NCI-H1105 treated with DMSO at 0.1 percent for 48 hours (cell line): ENCODE measurements at regions not wholly inside any gene's neighbourhood (a gene's known extent, or its start where the extent isn't known, plus 50 kb on each side); places are given as distances from the start of the nearest gene placed in this dataset.

Experiments
- DNase-seq: peaks from one replicate; lab custom pipeline; 2025; lab: John Stamatoyannopoulos, UW

GRCh38 chr15:98560338-98560737 lies 88.0 kb upstream of the IGF1R start:
- no peak for DNase-seq

- no peak for DNase-seq
Observed at GRCh38 chr15:98561169-98561941, 87.0 kb upstream of the IGF1R start.

- DNase-seq = no peak
Observed at GRCh38 chr15:98562331-98562937, 85.9 kb upstream of the IGF1R start.

GRCh38 chr15:98565566-98565965 lies 82.8 kb upstream of the IGF1R start:
- DNase-seq = no peak

- no peak for DNase-seq
Observed at GRCh38 chr15:98567951-98568350, 80.4 kb upstream of the IGF1R start.

GRCh38 chr15:98568382-98569017 lies 79.8 kb upstream of the IGF1R start:
- no peak for DNase-seq

GRCh38 chr15:98570119-98570518 lies 78.2 kb upstream of the IGF1R start:
- no peak for DNase-seq

- DNase-seq = no peak
Observed at GRCh38 chr15:98580572-98580971, 67.8 kb upstream of the IGF1R start.

- DNase-seq = no peak
Observed at GRCh38 chr15:98581715-98582114, 66.6 kb upstream of the IGF1R start.

- DNase-seq = no peak
Observed at GRCh38 chr15:98582900-98583554, 65.3 kb upstream of the IGF1R start.

GRCh38 chr15:98583771-98584430 lies 64.4 kb upstream of the IGF1R start:
- DNase-seq = peak; percentile 1

GRCh38 chr15:98586066-98586465 lies 62.3 kb upstream of the IGF1R start:
- DNase-seq = no peak

GRCh38 chr15:98592136-98592535 lies 56.2 kb upstream of the IGF1R start:
- no peak for DNase-seq

- DNase-seq = no peak
Observed at GRCh38 chr15:98596131-98596530, 52.2 kb upstream of the IGF1R start.

GRCh38 chr15:98596885-98597392 lies 51.4 kb upstream of the IGF1R start:
- DNase-seq = no peak

GRCh38 chr15:98597666-98598065 lies 50.7 kb upstream of the IGF1R start:
- no peak for DNase-seq
